HUES48 (cell line): ENCODE measurements at regions not wholly inside any gene's neighbourhood (a gene's known extent, or its start where the extent isn't known, plus 50 kb on each side); places are given as distances from the start of the nearest gene placed in this dataset.

Experiments used
- H3K27ac ChIP-seq: one replicate; pipeline ENCODE4 v1.7.0; 2013; ENCODE audit warnings: low read depth, low read length, inconsistent platforms
- H3K27me3 ChIP-seq: 2 replicates; pipeline ENCODE4 v1.6.1; 2013; ENCODE audit warnings: mild to moderate bottlenecking, low read length; ENCODE audit not compliant: control insufficient read depth, insufficient read depth
- H3K36me3 ChIP-seq: 2 replicates; pipeline ENCODE4 v1.6.1; 2013; ENCODE audit warnings: low read length; ENCODE audit not compliant: control insufficient read depth, insufficient read depth
- H3K4me1 ChIP-seq: 2 replicates; pipeline ENCODE4 v1.6.1; 2013; ENCODE audit warnings: mild to moderate bottlenecking, low read length; ENCODE audit not compliant: control insufficient read depth, insufficient read depth
- H3K4me3 ChIP-seq: 2 replicates; pipeline ENCODE4 v1.5.1; 2013; ENCODE audit warnings: mild to moderate bottlenecking, low read depth, low read length
- H3K9ac ChIP-seq: 2 replicates; pipeline ENCODE4 v1.6.1; 2013; ENCODE audit warnings: mild to moderate bottlenecking, low read depth, low read length, moderate library complexity
- H3K9me3 ChIP-seq: 2 replicates; pipeline ENCODE4 v1.6.1; 2013; ENCODE audit warnings: low read length; ENCODE audit not compliant: control insufficient read depth, insufficient read depth

DNA sequence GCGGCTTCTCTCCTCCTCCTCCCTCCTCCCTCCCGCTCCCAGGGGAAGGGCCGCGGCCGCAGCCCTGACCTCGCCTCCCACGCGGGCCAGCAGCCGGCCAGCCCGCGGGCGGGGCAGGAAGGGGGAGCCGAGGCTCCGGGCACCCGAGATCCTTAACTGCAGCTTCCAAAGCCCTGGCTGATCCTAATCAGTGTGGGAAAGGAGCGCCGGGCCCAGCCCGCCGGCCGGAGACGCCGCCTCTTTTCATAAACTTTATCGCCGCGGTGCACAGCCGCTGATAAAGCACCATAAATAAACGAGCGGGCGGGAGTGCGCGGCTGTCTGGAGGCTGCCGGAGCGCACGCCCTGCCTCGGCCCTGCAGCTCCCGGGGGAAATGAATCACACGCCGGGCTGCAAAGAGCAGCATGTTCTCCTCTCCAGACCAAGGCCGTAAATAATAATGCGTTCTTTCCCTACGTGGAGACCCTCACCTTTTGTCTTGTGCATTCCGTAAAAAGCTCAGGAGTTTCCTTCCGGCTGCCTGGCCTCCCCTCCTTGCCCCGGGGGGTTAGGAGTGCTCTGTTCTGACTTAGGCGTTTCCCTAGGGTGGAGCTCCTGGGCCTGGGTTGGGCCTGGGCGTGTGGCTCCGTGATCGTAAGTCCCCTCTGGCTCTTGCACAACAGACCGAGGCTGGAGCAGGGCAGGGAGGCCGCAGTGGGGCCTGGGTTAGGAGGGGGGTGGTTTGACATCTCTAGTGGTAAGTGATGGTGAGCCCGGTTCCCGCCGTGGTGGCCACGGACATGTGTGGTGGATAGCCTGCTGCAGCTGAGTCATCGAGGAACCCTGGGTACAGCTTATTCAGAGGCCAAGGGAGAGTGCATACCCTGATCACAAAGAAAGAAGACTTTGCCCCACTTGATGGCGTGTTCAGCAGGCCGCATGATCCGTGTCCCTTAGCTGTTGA lies 132.6 kb upstream of the HES1 start:
- Histone ChIP-seq H3K9me3 (no peaks in the 10 kb centered on the region), H3K36me3 (no peaks in the 10 kb centered on the region), H3K4me1 (peaks cover 19% of the 10 kb centered on the region), H3K27ac (peak overlapping the region; percentile 72), H3K27me3 (peaks cover 35% of the 10 kb centered on the region), H3K4me3 (peak overlapping the region; percentile 58), H3K9ac (peak overlapping the region; percentile 24; the same call in 1 of the 2 replicates)

DNA sequence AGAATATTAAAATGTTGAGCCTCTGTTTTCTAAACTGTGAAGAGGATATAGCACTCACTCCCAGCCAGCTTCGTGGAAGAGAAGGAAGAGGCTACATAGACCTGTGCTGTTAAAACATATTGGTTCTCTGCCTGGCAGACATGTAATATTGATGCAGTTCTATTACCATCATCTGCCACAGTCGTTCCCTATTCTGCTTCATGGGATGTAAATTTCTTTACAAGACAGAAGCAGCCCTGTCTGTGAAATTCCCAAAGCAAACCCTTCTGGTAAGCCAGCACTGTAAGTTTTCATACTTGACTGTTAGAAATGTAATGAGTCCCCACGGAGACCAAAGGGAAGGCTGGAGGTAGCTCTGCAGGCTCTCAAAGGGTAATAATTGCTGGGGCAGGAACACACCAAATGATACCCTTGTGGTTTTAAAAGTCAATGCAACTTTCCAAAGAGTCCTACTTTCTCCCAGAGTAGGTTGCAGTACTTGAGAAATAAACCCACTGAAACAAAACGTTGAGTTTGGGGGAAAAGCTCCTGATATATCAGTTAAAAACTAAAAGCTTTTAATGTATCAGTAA lies 129.9 kb upstream of the HES1 start:
- H3K9me3 ChIP-seq, result no peaks in the 10 kb centered on the region
- H3K27ac ChIP-seq, result no peak overlapping the region

DNA sequence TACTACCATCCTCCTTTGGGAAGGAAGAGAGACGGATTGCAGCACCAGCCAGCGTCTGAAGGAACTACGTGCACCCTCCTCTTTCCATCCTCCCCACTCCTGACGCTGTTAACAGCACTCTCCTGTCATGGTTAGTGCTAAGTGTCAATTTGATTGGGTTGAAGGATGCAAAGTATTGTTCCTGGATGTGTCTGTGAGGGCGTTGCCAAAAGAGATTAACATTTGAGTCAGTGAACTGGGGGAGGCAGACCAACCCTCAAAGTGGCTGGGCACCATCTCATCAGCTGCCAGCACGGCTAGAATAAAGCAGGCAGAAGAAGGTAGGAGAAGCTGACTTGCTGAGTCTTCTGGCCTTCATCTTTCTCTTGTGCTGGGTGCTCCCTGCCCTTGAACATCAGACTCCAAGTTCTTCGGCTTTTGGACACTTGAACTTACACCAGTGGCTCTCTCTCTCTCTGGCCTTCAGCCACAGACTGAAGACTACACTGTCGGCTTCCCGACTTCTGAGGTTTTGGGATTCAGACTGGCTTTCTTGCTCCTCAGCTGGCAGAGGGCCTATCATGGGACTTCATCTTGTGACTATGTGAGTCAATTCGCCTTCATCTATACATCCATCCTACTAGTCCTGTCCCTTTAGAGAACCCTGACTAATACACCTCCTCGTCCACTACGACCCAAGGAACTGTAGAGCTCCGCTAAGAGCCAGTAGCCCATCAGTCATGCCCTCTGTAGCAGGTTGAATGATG lies 128.2 kb upstream of the HES1 start:
- H3K4me3 ChIP-seq, result no peak overlapping the region
- no peak overlapping the region for H3K27ac ChIP-seq
- H3K9ac ChIP-seq, result no peak overlapping the region
- H3K9me3 ChIP-seq, result no peaks in the 10 kb centered on the region
- peaks cover 20% of the 10 kb centered on the region for H3K4me1 ChIP-seq
- H3K36me3 ChIP-seq, result no peaks in the 10 kb centered on the region
- H3K27me3 ChIP-seq, result peaks cover 29% of the 10 kb centered on the region

More for the DNA sequence above, 129.9 kb upstream of the HES1 start:
- Histone ChIP-seq H3K36me3 (no peaks in the 10 kb centered on the region), H3K4me1 (peaks cover 26% of the 10 kb centered on the region), H3K4me3 (no peak overlapping the region), H3K27me3 (peaks cover 35% of the 10 kb centered on the region), H3K9ac (no peak overlapping the region)

DNA sequence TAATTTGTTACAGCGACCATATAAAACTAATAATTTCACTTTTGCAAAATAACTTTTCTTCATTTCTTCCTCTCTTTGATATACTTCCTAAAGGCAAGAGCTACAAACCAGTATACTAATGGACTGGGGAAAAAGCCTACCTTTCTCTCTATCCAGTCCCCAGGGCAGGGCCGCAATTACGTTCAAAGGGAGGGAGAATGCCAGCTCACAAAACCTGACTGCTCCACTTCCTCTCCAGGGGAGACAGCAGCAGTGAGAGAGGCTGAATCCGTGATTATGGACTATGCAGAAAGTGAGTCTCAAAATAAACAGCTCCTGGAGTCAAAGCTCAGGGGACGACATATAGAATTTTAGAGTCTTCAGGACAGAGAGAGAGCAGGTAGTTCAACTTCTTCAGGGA lies 126.9 kb upstream of the HES1 start:
- Histone ChIP-seq H3K9ac (no peak overlapping the region), H3K4me3 (no peak overlapping the region), H3K4me1 (peaks cover 13% of the 10 kb centered on the region), H3K27ac (no peak overlapping the region), H3K36me3 (no peaks in the 10 kb centered on the region), H3K27me3 (peaks cover 21% of the 10 kb centered on the region), H3K9me3 (no peaks in the 10 kb centered on the region)

DNA sequence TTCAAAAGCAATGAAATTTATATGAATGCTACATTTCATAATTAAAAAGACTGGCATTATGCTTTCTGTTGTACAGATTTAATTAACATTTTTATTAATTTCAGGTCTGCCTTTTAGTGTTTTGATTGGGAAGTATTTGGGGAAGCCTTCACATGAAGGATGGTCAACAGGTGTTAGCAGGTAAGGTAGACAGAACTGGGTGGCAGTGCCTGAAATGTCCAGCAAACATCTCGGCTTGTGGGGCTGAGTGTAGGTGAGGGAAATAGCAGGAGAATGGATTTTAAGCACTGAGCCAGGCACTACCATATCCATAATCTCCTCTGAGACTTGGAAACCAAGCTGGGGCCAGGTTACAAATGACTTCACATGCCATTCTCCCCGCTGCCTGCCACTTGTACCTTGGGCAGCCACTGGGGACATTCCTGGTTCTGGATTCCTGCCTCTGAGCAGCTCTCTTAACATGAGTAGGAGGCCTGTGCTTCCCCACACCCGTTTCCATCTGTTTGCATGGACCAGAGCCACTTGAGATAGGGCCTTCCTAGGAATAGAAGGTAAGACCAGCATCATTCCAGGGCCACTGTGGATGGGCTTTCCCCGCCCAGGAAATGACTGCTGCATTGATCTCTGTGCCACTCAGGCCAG lies 125.9 kb upstream of the HES1 start:
- H3K36me3 ChIP-seq, result no peaks in the 10 kb centered on the region
- no peak overlapping the region for H3K9ac ChIP-seq
- no peak overlapping the region for H3K27ac ChIP-seq
- H3K4me1 ChIP-seq, result peaks cover 12% of the 10 kb centered on the region
- no peak overlapping the region for H3K4me3 ChIP-seq
- peaks cover 14% of the 10 kb centered on the region for H3K27me3 ChIP-seq
- H3K9me3 ChIP-seq, result no peaks in the 10 kb centered on the region

DNA sequence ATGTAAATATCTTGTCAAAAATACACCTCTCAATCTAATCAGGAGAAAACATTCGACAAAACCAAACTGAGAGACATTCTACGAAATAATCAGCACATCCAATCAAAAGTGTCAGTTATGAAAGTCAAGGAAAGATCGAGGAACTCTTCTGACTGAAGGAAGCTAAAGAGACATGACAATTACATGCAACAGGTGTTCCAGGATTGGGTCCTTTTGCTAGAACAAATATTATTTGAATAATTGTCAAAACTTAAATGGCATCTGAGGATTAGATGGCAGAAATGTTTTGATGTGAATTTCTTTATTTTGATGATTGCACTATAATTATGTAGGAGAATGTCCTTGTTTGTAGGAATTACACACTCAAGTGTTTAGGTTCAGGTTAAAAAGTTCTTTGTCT lies 124.1 kb upstream of the HES1 start:
- no peaks in the 10 kb centered on the region for H3K9me3 ChIP-seq
- peaks cover 10% of the 10 kb centered on the region for H3K4me1 ChIP-seq
- H3K27ac ChIP-seq, result no peak overlapping the region
- peaks cover 6% of the 10 kb centered on the region for H3K27me3 ChIP-seq
- H3K36me3 ChIP-seq, result no peaks in the 10 kb centered on the region
- no peak overlapping the region for H3K9ac ChIP-seq
- H3K4me3 ChIP-seq, result no peak overlapping the region

DNA sequence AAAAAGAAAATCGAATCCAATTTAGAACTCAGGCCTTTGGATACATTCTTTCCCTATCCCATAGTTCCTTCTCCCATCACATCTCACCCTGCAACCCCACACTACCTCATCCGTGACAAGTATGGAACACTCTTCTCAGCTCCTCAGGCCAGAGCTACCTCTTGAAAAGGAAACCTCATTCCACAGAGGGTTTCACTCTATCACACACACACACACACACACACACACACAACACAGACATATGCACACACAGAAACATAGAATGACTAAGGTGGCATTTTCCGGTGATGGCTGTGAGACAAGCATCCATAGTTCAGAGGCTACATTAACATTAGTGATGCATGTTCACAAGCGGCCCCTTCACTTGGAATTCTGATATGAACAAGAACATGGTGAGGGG lies 122.0 kb upstream of the HES1 start:
- no peaks in the 10 kb centered on the region for H3K36me3 ChIP-seq
- peaks cover 6% of the 10 kb centered on the region; the same call in 1 of the 2 replicates for H3K4me1 ChIP-seq

DNA sequence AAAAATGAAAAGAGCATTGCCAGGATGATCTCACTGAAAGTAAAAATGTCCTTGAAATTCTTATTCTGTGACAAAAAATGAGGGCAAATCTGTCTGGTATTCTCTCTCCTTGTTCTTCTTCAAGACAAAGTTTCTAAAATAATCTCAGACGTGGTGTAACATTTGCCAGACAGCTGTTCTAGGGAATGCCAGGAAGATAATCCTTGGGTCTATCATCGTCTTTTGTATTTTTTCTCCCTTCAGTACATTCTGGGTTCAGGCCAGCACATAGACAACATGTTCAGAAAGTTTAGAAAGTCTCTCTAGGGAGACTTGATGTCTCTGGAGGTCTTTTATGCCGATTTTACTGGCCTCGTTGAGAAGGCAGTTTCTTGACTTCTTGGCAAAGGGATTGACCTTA lies 121.2 kb upstream of the HES1 start:
- H3K4me3 ChIP-seq, result no peak overlapping the region
- no peaks in the 10 kb centered on the region for H3K9me3 ChIP-seq
- no peaks in the 10 kb centered on the region; the same call in 1 of the 2 replicates for H3K27me3 ChIP-seq
- H3K27ac ChIP-seq, result no peak overlapping the region
- H3K4me1 ChIP-seq, result no peaks in the 10 kb centered on the region
- no peak overlapping the region for H3K9ac ChIP-seq
- no peaks in the 10 kb centered on the region for H3K36me3 ChIP-seq

More for the DNA sequence above, 122.0 kb upstream of the HES1 start:
- Histone ChIP-seq H3K4me3 (no peak overlapping the region), H3K9ac (no peak overlapping the region), H3K27ac (no peak overlapping the region), H3K9me3 (no peaks in the 10 kb centered on the region), H3K27me3 (no peaks in the 10 kb centered on the region; the same call in 1 of the 2 replicates)

DNA sequence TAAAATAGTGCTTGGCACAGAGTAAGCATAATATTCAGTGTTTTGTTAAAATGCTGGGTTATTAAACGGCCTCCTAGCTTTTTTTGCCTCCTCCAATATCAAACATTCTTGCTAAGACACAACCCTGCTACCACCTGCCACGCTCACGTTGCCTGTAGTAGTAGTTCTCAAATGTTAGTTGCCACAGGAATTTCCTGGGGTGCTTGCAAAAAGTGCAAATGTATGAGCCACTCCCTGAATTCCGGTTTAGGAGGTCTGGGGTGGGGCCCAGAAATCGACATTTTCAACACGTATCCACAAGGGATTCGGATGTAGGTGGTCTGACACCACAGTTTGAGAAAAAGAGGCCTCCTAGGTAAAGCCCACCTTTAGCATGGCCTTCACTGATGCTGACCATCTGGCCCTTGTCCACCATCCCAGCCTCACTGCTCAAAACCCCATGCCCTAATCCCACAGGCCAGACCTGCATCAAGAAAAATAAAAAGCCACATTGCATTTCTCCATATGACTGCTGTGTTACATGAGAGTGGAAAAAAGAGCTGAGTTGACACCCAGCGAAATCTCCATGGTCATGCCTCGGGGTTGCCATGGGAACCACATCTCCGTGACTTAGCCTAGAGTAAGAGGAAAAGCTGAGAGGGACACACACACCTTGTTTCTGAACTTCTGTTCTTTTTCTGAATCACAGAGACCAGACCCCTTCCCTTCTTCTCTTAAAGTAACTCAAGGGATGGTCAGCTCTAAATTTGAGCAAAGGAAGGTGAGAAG lies 116.4 kb upstream of the HES1 start:
- H3K36me3 ChIP-seq, result no peaks in the 10 kb centered on the region
- H3K9me3 ChIP-seq, result no peaks in the 10 kb centered on the region
- no peak overlapping the region for H3K27ac ChIP-seq
- H3K27me3 ChIP-seq, result no peaks in the 10 kb centered on the region; the same call in 1 of the 2 replicates
- H3K4me3 ChIP-seq, result no peak overlapping the region
- no peak overlapping the region for H3K9ac ChIP-seq
- H3K4me1 ChIP-seq, result no peaks in the 10 kb centered on the region

DNA sequence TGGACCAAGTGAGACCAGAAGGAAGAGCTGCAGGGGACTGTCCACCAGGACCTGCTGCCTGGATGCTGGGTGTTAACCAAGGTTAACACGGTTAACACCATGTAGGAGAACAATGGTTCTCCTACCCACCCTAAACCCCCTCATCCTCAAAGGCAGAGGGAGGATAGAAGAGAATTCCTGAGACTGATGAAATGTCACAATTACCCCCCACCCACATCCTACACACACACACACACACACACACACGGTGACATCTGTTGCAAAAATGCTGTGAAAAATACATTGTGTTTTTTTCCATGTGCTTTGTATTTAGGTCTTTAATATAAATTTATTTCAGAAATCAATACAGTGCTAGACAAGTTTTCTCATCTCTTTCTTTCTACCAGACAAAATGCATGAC lies 113.9 kb upstream of the HES1 start:
- no peaks in the 10 kb centered on the region for H3K27me3 ChIP-seq
- H3K4me3 ChIP-seq, result no peak overlapping the region
- no peaks in the 10 kb centered on the region for H3K9me3 ChIP-seq
- H3K4me1 ChIP-seq, result no peaks in the 10 kb centered on the region
- no peak overlapping the region for H3K9ac ChIP-seq
- no peaks in the 10 kb centered on the region for H3K36me3 ChIP-seq
- no peak overlapping the region for H3K27ac ChIP-seq
